WERI-Rb-1 (cell line): ENCODE measurements at regions not wholly inside any gene's neighbourhood (a gene's known extent, or its start where the extent isn't known, plus 50 kb on each side); places are given as distances from the start of the nearest gene placed in this dataset.

Experiments used
- DNase-seq: peaks from one replicate; pipeline ENCODE4 v3.0.0-alpha.2; 2020
- H3K27ac ChIP-seq: fragments of 250-450 bp; sonication (Bioruptor Pico); 2 replicates; pipeline ENCODE4 v1.5.1; 2020; ENCODE audit warnings: mild to moderate bottlenecking, moderate library complexity
- H3K27me3 ChIP-seq: fragments of 250-450 bp; sonication (Bioruptor Pico); 2 replicates; pipeline ENCODE4 v1.5.1; 2021; ENCODE audit warnings: mild to moderate bottlenecking, low read depth, moderate library complexity; ENCODE audit not compliant: insufficient read depth, severe bottlenecking
- H3K36me3 ChIP-seq: fragments of 250-450 bp; sonication (Bioruptor Pico); 2 replicates; pipeline ENCODE4 v1.5.1; 2020; ENCODE audit warnings: mild to moderate bottlenecking, moderate library complexity
- H3K4me3 ChIP-seq: 2 replicates; pipeline ENCODE4 v1.5.1; 2011; ENCODE audit warnings: low read depth, mild to moderate bottlenecking, control low read depth, low read length
- H3K9me3 ChIP-seq: fragments of 250-450 bp; sonication (Bioruptor Pico); 2 replicates; pipeline ENCODE4 v1.5.1; 2021; ENCODE audit warnings: mild to moderate bottlenecking, moderate library complexity; ENCODE audit not compliant: severe bottlenecking
- CTCF ChIP-seq: IDR thresholded peaks from 2 replicates; pipeline ENCODE4 v1.5.1; 2011; ENCODE audit warnings: low read depth, mild to moderate bottlenecking, control low read depth, inconsistent platforms, low read length

GRCh38 chr2:67243919-67244318 lies 153.2 kb upstream of the ETAA1 start:
- TF ChIP-seq CTCF, result no peak
- Histone ChIP-seq H3K27me3 (peaks cover 29% of the 10 kb centered on the region), H3K27ac (no peak overlapping the region), H3K36me3 (no peaks in the 10 kb centered on the region), H3K4me3 (no peak overlapping the region), H3K9me3 (no peaks in the 10 kb centered on the region)
- DNase-seq, result no peak

GRCh38 chr2:67246791-67247190 lies 150.3 kb upstream of the ETAA1 start:
- H3K27ac ChIP-seq, result no peak overlapping the region
- no peaks in the 10 kb centered on the region for H3K36me3 ChIP-seq
- no peaks in the 10 kb centered on the region for H3K9me3 ChIP-seq
- H3K27me3 ChIP-seq, result peaks cover 14% of the 10 kb centered on the region
- DNase-seq, result no peak
- TF ChIP-seq CTCF, result no peak
- no peak overlapping the region for H3K4me3 ChIP-seq

- no peak for TF ChIP-seq CTCF
- Histone ChIP-seq H3K9me3 (no peaks in the 10 kb centered on the region), H3K27me3 (peaks cover 33% of the 10 kb centered on the region), H3K36me3 (no peaks in the 10 kb centered on the region), H3K27ac (no peak overlapping the region), H3K4me3 (no peak overlapping the region)
- DNase-seq, result no peak
Measured at GRCh38 chr2:67251741-67252140, 145.4 kb upstream of the ETAA1 start.

GRCh38 chr2:67255933-67256615 lies 141.1 kb upstream of the ETAA1 start:
- no peaks in the 10 kb centered on the region for H3K36me3 ChIP-seq
- no peaks in the 10 kb centered on the region for H3K9me3 ChIP-seq
- H3K27me3 ChIP-seq, result peaks cover 42% of the 10 kb centered on the region
- TF ChIP-seq CTCF, result no peak
- no peak for DNase-seq
- no peak overlapping the region for H3K27ac ChIP-seq
- no peak overlapping the region for H3K4me3 ChIP-seq

- no peak for DNase-seq
- Histone ChIP-seq H3K36me3 (no peaks in the 10 kb centered on the region), H3K4me3 (no peak overlapping the region), H3K27ac (no peak overlapping the region), H3K27me3 (peaks cover 46% of the 10 kb centered on the region), H3K9me3 (no peaks in the 10 kb centered on the region)
- no peak for TF ChIP-seq CTCF
Measured at GRCh38 chr2:67256892-67257291, 140.2 kb upstream of the ETAA1 start.

- H3K9me3 ChIP-seq, result no peaks in the 10 kb centered on the region
- H3K27ac ChIP-seq, result no peak overlapping the region
- no peak overlapping the region for H3K4me3 ChIP-seq
- H3K36me3 ChIP-seq, result no peaks in the 10 kb centered on the region
- H3K27me3 ChIP-seq, result peaks cover 52% of the 10 kb centered on the region
- no peak for TF ChIP-seq CTCF
- DNase-seq, result no peak
Measured at GRCh38 chr2:67258122-67258521, 139.0 kb upstream of the ETAA1 start.
